Vagina (tissue), 2 donors: ENCODE measurements at regions not wholly inside any gene's neighbourhood (a gene's known extent, or its start where the extent isn't known, plus 50 kb on each side); places are given as distances from the start of the nearest gene placed in this dataset.

Source experiments
- POLR2A ChIP-seq, 2 donors: fragments of 450-650 bp; IDR thresholded peaks; one replicate each; pipeline ENCODE4 v1.6.1; 2017; ENCODE audit warnings: antibody characterized with exemption in 2 of 2, mild to moderate bottlenecking in 2 of 2, moderate library complexity in 2 of 2
- POLR2AphosphoS5 ChIP-seq, 2 donors: sonication (generic); formaldehyde crosslinking; IDR thresholded peaks; one replicate each; pipeline ENCODE4 v1.9.0; 2017; ENCODE audit warnings: antibody characterized with exemption in 2 of 2, mild to moderate bottlenecking in 2 of 2, low read depth in 1 of 2; ENCODE audit not compliant: insufficient read depth in 1 of 2
- TF ChIP-seq, protein P1 (sequence below), 3 experiments: fragments of 450-650 bp in 2 of 3; fragments of 200-600 bp in 1 of 3; sonication (generic) in 1 of 3; IDR thresholded peaks; one replicate each; pipeline ENCODE4 v1.5.1; 2017 to 2019; ENCODE audit warnings: antibody characterized with exemption in 3 of 3, mild to moderate bottlenecking in 2 of 3, moderate library complexity in 2 of 3

DNA sequence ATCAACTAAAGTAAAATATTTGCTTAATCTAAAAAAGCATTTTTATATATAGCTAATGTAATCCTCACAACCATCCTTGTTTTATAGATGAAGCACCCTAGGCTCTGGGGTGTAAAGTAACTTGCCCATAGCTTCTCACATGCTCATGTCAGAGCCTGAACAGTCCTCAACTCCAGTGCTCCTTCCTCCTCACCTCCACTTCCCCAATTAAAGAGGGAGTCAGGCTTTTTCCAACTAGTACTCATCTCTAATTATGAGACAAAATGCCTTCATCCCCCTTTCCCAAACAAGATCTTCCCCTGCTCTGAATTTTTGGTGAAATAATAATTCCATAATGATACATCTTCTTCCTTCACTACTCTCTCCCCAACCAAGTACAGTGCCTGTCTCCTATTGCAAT is 290.8 kb upstream of the PRDM1 start:
- TF ChIP-seq, protein P1, sequence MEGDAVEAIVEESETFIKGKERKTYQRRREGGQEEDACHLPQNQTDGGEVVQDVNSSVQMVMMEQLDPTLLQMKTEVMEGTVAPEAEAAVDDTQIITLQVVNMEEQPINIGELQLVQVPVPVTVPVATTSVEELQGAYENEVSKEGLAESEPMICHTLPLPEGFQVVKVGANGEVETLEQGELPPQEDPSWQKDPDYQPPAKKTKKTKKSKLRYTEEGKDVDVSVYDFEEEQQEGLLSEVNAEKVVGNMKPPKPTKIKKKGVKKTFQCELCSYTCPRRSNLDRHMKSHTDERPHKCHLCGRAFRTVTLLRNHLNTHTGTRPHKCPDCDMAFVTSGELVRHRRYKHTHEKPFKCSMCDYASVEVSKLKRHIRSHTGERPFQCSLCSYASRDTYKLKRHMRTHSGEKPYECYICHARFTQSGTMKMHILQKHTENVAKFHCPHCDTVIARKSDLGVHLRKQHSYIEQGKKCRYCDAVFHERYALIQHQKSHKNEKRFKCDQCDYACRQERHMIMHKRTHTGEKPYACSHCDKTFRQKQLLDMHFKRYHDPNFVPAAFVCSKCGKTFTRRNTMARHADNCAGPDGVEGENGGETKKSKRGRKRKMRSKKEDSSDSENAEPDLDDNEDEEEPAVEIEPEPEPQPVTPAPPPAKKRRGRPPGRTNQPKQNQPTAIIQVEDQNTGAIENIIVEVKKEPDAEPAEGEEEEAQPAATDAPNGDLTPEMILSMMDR (IDR thresholded peaks at IDR 0.05), result no peak
- TF ChIP-seq POLR2A (IDR thresholded peaks at IDR 0.05), result no peak
- no peak for TF ChIP-seq POLR2AphosphoS5 (IDR thresholded peaks at IDR 0.05; ENCODE audit: insufficient read depth in 1 of 2, low read depth in 1 of 2)
